NCI-H345 (cell line): ENCODE measurements at regions not wholly inside any gene's neighbourhood (a gene's known extent, or its start where the extent isn't known, plus 50 kb on each side); places are given as distances from the start of the nearest gene placed in this dataset.
"Not testable (repeated sequence)": the region's sequence is repeated elsewhere in the genome, so short reads cannot be mapped to it uniquely, and the experiment has no call there.

Source experiments
- DNase-seq: peaks from one replicate; lab custom pipeline; 2025; lab: John Stamatoyannopoulos, UW

DNA sequence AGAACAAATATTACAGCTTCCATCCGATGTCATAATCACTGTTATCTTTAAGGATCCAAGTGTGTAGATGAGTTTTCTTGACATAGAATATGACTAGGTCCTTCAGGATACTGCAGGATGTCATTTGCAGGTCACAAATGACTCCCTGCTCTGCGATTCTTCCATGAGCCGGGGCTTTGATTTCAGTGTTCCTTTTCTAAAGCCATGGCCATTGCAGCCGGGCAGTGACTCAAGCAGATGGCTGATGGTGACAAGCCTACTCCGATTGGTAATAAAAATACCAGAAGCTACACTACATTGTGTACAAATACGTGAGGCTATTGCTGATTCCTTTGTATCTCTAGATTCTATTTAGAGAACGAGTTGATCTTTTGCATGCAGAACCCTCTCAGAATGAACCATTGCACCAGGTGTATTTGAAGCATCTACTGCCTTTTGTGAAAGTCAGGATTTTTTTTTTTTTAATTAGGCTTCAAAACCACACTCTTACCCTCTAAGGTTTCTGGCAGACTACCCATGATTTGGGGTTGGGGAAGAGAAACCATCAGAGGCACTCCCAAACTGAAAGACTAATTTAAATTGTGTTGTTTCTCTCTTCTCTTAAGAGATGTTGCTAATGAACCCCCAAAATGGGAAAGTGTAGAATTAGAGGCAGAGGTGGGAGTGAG lies 271.0 kb upstream of the ADRA1B start:
- no peak for DNase-seq

DNA sequence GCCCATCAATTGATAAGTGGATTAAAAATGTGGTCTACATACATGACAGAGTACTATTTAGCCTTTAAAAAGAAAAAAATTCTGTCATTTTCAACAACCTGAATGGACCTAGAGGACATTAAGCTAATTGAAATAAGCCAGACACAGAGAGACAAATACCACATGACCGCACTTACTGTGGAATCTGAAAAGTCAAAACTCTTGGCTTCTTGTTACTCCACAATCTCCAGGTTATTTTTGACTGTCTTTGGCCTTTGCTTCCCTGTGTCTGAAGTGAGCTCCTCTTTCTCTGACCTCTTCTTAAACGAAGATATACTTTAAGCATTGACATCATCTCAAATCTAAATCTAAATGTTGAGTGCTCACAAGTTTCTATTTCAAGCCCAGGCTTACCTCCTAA lies 265.5 kb upstream of the ADRA1B start:
- DNase-seq = no peak

DNA sequence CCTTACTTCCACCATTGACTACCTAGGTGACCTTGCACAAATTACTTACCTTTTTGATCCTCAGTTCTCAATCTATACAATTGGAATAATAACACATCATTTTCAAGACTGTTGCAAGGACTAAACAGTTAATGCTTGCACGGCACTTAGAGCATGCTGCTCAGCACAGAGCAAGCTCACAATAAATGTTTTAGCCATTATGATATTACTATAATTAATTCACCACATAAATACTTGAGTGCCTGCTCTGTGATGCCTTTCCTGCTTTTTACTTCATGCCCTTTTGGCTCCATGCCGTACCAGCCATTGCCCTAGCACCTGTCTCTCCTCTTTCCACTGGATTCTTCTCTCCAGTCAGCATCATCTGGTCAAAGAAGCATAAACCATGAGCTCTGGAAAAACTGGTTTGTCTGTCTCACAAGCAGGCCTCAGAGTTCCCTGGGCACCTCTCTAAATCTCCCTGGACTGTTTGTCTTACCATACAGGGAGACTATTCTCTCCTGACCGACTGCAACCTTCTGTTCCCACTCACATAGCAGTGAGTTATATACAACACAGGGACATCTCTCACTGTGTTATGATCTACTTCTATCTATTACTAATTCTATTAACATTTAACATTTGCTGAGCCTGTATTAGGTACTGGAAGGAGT lies 260.4 kb upstream of the ADRA1B start:
- DNase-seq = no peak

DNA sequence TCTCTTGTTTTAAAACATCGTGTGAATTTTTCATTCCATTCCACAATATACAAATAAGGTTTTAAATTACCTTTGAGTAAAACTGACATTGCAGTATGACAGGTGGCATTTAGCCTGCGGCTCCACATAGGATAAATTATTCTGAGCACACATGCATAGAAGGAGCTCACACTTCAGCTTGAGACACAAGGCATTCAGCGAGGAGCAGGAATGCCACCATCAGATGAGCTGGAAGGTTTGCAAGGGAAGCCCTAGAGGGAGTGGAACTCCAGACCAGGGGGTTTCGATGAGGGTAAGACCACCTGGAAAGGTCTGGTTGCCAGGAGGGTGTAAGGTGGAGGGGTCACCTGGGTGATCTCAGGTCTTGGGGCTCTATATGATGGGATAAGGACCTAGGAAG lies 259.0 kb upstream of the ADRA1B start:
- no peak for DNase-seq

DNA sequence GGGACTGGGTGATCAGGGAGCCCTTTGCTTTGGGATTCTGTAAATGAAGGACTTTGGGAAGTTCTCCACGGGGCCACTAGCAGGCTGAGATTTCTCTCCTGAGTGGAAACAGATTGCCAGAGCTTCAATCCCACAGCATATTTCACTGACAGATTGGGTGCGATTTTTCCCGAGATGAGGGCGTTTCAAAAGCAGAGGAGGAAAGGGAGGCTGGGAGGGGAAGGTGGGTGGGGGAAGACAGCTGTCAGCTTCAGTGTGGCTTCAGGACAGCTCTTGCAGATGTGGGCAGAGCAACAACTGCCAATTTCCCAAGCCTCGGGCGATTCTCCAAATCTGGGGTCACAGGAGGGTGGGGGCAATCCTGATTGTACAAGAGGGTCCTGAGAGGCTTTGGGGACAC lies 258.5 kb upstream of the ADRA1B start:
- DNase-seq = no peak

DNA sequence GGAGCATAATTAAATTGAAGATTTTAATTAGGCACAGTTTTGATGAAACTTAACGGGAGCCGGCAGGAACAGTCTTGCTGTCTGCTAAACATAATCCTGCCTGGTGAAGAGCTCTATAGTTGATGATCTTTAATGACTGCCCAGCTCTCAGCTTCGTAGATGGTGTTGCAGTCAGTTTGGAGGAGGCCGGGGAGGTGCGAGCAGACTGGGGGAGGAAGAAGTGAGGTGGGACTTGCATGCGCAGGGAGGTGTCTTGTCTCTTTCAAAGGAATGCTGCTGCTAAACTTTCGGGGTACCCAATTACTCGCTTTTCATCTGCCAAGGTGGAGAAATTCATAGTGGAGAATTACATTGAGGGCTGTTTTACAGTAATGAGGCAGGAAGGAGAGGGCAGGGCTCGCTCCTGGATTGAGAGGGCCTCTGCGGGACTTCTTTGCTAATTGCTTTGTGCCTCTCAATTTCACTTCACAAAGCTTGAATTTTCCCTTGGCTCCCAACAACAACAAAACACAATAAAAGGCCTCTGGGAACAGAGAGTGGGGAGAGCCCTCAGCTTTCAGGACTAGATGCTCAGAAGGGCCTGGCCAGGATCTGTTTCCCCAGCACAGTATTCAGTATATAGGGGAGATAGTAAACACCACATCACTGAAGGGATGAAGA lies 257.9 kb upstream of the ADRA1B start:
- no peak for DNase-seq

DNA sequence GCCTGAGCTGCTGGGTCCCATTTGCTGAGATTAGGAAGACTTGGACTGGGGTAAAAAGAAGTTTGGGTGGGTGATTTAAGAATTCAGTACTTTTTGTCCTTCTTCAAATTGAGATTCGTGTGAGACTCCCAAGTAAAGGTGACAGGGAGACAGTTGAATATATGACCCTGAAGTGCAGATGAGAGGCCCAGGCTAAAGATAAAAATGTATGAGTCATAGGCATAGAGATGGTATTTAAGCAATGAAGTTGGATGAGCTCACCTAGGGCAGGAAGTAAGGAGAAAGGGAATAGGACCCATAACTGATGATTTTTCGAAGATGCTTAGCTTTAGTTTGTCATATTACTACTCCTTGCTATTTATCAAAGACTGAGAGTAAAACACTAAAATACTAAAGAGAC lies 255.9 kb upstream of the ADRA1B start:
- no peak for DNase-seq

DNA sequence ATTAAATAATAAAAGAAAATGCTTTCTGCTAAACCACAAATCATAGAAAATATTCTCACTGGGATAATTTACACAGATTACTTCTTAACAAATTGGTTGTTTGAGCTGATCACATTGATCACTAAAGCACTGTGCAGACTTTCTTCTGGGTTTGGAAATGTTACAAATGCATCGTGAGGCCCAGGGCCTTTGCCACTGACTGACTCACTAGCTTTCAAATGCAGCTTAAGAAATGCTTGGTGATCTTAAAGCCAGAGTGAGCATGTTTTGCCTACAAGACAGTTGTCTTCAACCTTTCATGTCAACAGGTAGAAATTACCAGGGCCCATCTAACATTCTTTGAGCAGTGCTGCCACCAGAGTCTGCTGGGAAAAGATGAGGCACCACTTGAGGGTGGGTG lies 252.3 kb upstream of the ADRA1B start:
- DNase-seq = no peak

DNA sequence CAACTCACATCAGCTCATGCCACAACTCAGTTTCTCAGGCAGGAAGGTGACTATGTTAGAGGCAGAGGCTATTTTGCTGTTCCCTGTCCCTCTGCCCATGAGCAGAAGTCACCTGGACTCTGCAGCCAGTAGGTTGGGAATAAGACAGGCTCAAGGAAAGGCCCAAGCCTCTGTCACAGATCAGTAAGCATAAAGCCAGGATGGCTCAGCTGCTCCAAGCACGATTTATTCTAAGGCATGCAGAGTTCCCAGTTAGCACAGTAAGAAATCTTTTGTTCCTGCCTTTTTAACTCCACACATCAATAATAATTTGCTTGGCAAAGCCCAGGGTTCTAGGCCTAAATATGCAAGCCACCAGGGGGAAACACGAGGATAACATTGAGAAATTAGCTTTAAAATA lies 249.0 kb upstream of the ADRA1B start:
- DNase-seq = no peak

DNA sequence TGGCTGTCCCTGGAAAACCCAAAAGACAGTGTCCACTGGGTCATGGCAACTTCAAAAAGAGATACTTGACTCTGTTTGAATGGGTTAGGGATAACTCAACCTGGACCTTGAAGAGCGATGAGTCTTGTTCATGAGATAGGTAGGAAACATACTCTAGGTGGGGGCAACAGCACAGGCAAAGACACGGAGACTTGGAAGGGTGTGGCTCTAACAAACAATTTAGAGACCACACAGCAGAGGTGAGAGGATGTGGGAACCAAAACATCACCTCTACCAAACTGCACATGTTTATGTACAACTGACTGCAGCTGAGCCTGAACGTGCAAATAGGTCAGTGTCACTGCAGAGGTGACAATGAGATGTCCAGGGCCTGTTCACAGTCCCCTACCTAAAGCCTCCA lies 247.7 kb upstream of the ADRA1B start:
- no peak for DNase-seq

DNA sequence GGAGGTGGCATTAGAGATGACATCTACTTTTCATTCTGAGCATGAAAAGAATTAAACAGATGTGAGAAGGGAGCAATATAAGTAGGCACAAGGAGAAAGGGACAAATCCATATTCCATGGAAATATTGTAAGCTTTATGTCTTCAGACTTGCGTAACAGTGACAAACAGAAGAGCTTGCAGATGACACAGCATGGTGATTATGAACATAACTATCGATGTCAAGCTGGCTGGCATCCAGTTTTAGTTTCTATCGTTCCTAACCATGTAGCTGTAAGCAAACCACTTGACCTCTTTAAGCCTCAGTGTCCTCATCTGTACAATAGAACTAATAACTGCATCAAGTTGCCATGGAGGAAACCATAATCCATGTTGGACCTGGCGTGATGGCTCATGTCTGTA lies 246.7 kb upstream of the ADRA1B start:
- no peak for DNase-seq

DNA sequence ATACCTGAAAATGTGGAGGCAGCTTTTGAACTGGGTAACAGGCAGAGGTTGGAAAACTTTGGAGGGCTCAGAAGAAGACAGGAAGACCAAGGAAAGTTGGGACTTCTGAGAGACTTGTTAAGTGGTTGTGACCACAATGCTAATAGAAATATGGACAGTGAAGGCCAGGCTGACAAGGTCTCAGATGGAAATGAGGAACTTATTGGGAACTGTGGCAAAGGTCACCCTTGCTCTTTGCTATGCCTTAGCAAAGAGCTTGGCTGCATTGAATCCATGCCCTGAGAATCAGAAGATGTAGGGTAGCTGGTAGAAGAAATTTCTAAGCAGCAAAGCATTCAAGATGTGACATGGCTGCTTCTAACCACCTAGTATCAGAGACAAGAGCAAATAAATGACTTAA lies 244.4 kb upstream of the ADRA1B start:
- DNase-seq = no peak

DNA sequence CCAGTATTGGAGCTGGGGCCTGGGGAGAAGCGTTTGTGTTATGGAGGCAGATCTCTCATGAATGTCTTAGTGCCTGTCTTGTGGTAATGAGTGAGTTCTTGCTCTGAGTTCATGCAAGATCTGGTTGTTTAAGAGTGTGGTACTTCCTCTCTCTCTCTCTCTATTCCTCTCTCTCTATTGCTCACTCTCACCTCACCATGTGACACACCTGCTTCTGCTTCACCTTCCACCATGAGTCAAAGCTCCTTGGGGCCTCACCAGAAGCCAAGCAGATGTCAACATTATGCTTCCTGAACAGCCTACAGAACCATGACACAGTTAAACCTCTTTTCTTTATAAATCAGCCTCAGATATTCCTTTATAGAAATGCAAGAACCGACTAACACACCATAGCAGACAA lies 242.7 kb upstream of the ADRA1B start:
- no peak for DNase-seq

DNA sequence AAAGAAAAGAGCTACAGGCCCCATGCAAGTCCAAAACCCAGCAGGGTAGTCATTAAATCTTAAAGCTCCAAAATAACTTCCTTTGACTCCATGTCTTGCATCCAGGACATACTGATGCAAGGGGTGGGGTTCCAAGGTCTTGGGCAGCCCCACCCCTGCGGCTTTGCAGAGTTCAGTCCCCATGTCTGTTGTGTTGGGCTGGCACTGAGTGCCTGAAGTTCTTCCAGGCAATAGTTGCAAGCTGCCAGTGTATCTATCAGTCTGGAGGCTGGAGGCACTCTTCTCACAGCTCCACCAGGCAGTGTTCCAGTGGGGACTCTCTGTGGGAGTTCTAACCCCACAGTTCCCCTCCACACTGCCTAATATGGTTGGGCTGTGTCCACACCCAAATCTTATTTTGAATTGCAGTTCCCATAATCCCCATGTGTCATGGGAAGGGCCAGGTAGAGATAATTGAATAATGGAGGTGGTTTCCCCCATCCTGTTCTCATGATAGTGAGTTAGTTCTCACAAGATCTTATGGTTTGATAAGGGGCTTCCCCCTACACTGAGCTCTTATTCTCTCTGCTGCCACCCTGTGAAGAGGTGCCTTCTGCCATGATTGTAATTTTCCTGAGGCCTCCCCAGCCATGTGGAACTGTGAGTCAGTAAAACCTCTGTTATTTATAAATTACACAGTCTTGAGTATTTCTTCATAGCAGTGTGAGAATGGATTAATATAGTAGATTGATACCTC lies 237.5 kb upstream of the ADRA1B start:
- no peak for DNase-seq

DNA sequence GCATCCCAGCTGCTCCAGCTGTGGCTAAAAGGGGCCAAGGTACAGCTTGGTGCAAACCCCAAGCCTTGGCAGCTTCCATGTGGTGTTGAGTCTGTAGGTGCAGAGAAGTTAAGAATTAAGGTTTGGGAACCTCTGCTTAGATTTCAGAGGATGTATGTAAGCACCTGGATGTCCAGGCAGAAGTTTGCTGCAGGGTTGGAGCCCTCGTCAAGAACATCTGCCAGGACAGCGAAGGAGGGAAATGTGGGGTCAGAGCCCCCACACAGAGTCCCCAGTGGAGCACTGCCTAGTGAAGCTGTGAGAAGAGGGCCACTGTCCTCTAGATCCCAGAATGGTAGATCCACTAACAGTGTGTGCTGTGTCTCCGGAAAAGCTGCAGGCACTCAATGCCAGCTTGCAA lies 236.2 kb upstream of the ADRA1B start:
- DNase-seq = no peak

DNA sequence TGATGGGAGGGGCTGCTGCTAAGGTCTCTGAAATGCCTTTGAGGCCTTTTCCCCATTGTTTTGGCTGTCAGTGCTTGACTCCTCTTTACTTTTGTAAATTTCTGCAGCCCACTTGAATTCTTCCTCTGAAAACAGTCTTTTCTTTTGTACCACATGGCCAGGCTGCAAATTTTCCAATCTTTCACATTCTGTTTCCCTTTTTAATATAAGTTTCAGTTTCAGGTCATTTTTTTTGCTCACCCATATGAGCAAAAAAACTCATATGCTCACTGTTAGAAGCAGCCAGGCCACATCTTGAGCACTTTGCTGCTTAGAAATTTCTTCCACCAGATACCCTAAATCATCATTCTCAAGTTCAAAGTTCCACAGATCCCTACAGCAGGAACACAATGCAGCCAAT lies 234.6 kb upstream of the ADRA1B start:
- DNase-seq = no peak

DNA sequence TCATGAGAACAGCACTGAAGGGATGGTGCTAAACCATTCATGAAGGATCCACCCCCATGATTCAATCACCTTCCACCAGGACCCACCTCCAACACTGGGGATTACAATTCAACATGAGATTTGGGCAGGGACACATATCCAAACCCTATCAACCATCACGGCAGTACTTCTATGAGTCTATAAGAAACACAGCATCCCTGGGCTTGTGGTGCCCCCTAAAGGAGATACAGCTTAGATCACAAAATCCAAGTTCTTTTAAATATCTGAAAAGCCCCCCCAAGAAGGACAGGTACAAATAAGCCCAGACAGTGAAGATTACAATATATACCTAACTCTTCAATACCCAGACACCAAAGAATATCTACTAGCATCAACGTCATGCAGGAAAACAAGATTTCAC lies 233.7 kb upstream of the ADRA1B start:
- DNase-seq = no peak

DNA sequence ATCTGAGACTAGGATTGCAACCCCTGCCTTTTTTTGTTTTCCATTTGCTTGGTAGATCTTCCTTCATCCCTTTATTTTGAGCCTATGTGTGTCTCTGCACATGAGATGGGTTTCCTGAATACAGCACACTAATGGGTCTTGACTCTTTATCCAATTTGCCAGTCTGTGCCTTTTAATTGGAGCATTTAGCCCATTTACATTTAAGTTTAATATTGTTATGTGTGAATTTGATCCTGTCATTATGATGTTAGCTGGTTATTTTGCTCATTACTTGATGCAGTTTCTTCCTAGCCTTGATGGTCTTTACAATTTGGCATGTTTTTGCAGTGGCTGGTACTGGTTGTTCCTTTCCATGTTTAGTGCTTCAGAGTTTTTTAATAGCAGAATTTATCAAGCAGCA lies 228.4 kb upstream of the ADRA1B start:
- not testable (repeated sequence) for DNase-seq

DNA sequence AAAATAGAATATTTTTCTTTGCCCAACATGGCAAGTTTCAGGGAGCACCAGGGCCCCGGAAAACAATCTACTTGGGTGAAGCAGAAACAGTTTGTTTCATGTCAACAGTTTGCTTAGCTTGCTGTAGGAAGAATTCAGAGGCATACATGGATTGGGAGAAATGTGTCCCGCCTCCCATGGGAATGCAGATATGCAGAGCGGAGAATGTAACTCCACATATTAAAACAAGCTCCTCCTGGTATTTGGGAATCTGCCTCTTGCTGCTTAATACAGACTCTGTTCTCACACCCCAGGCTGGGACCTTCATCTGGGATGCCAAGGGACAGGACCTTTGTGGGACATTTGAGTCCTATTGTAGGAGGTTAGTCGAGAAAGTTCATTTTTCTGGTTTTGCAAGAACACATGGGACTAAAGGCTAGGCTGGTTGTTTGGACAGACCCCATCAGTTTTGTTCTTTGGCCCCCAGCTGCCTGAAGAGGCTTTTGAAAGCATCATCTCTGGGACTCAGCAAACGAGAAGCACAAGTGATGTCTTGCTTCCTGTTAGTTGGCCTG lies 220.5 kb upstream of the ADRA1B start:
- no peak for DNase-seq

DNA sequence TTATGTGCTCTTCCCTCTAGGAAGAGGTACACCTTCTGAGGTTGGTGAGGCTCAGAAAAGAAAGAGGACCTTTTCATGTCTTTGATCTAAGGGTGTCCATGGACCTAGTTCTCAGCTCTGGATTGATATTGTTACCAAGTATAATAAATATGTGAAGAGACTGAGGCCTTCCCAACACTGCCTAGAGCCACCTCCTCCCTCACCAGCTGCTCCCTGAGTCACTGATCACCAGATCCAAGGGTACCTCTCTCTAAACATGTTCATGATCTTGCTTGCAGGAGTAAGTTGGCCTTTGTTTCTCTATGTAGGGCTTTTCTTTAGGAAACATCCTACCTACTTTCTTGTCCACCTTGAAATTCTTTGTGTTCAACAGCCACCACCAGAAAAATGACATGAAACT lies 218.8 kb upstream of the ADRA1B start:
- no peak for DNase-seq

DNA sequence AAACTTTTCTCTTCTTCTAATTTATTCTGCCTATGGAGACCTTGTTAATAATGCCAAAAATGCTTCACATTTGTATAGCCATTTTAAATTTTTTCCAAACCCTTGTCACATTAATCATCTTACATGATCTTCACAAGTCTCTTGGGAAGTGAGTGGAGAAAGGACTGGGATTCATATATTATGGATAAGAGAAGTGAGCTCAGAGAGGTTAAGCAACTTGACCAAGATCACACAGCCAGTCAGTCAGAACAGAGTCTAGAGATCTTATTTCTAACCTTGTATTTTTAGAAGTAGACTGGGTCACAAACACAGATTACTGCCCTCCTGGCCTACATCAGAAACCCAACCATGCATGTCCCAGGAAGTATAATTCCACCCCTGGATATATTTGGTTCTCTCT lies 218.0 kb upstream of the ADRA1B start:
- no peak for DNase-seq

DNA sequence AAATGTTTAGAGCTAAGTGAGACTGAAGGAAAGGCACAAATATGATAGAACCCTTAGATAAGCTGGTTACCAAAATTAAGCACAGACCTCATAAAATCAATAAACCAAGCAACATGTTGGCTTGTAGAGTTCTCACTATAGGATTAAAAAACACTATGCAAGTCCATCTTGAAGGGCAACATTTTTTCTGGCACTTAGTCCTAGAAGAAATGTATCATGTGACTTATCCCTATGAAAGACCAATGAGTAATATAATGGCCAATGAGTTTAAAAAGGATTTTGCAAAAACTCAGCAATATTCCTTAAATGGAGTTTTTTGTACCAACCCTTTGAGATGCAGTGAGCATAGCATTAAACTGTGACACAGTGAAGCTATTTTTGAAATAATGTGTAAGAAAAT lies 216.3 kb upstream of the ADRA1B start:
- no peak for DNase-seq

DNA sequence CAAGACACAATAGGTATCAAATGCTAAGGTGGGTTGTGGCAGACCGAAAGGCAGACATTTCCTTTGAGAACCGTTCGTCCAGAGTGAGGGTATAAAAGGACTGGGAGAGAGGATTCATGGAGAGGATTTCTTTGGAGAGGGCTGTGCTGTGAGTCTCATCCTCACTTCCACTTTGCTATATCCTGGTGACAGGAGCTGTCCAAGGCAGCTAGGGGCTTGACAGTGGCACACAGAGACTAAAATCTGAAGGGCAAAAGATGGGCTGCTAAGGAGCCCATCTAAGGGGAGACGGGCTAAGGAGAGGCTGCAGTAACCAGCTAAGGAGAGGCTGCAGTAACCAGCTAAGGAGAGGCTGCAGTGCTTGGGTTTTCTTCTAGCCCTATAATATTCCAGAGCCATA lies 214.0 kb upstream of the ADRA1B start:
- DNase-seq = no peak
